AG10803 (cell line): ENCODE measurements at regions not wholly inside any gene's neighbourhood (a gene's known extent, or its start where the extent isn't known, plus 50 kb on each side); places are given as distances from the start of the nearest gene placed in this dataset.
"Not testable (repeated sequence)": the region's sequence is repeated elsewhere in the genome, so short reads cannot be mapped to it uniquely, and the experiment has no call there.

Experiments used
- DNase-seq: peaks from one replicate; pipeline ENCODE4 v3.0.0; 2010; ENCODE audit warnings: low read depth
- H3K4me3 ChIP-seq: 2 replicates; pipeline ENCODE4 v1.5.1; 2011; ENCODE audit warnings: mild to moderate bottlenecking, low read length, control low read depth
- CTCF ChIP-seq: conservative IDR thresholded peaks from 2 replicates; pipeline ENCODE4 v1.5.1; 2011; ENCODE audit warnings: mild to moderate bottlenecking, low read length, control low read depth, inconsistent platforms

GRCh38 chr5:84752780-84753179 is 368.1 kb upstream of the EDIL3 start:
- no peak for DNase-seq
- no peak for TF ChIP-seq CTCF
- H3K4me3 ChIP-seq: no peak overlapping the region

- no peak for TF ChIP-seq CTCF
- no peak for DNase-seq
- no peak overlapping the region for H3K4me3 ChIP-seq
These were observed 363.6 kb upstream of the EDIL3 start for GRCh38 chr5:84748313-84748712.

- DNase-seq, H3K4me3 ChIP-seq: not testable (repeated sequence)
These were observed 361.6 kb upstream of the EDIL3 start for GRCh38 chr5:84746280-84746679.

GRCh38 chr5:84741056-84741455 is 356.4 kb upstream of the EDIL3 start:
- no peak for TF ChIP-seq CTCF
- no peak overlapping the region for H3K4me3 ChIP-seq
- DNase-seq: no peak

GRCh38 chr5:84729326-84729725 is 344.6 kb upstream of the EDIL3 start:
- no peak for DNase-seq
- H3K4me3 ChIP-seq: no peak overlapping the region
- TF ChIP-seq CTCF: no peak

GRCh38 chr5:84727708-84728107 is 343.0 kb upstream of the EDIL3 start:
- H3K4me3 ChIP-seq: no peak overlapping the region
- no peak for TF ChIP-seq CTCF
- no peak for DNase-seq

GRCh38 chr5:84725946-84726570 is 341.4 kb upstream of the EDIL3 start:
- H3K4me3 ChIP-seq: no peak overlapping the region

More at GRCh38 chr5:84725946-84726570, 341.4 kb upstream of the EDIL3 start:
- DNase-seq: no peak
- TF ChIP-seq CTCF: no peak
